ENCODE measurements at regions not wholly inside any gene's neighbourhood (a gene's known extent, or its start where the extent isn't known, plus 50 kb on each side); places are given as distances from the start of the nearest gene placed in this dataset.

GRCh38 chr3:150130404-150131100 lies 159.9 kb upstream of the PFN2 start:
- TF ChIP-seq MAX (IDR thresholded peaks at IDR 0.05; ENCODE audit: low read depth, low read length) (no peak), ZBTB33 (IDR thresholded peaks at IDR 0.05) (no peak), POLR2AphosphoS2 (IDR thresholded peaks at IDR 0.05; ENCODE audit: low read depth, low read length) (no peak), CHD4 (IDR thresholded peaks at IDR 0.05) (no peak), CTCF (IDR thresholded peaks at IDR 0.05 in 2 of 3, conservative IDR thresholded peaks at IDR 0.05 in 1 of 3; ENCODE audit: control insufficient read depth in 2 of 3, extremely low read depth in 1 of 3, insufficient read depth in 1 of 3, low read depth in 3 of 3, low read length in 3 of 3) (no peak)
- TF ChIP-seq, protein P1, sequence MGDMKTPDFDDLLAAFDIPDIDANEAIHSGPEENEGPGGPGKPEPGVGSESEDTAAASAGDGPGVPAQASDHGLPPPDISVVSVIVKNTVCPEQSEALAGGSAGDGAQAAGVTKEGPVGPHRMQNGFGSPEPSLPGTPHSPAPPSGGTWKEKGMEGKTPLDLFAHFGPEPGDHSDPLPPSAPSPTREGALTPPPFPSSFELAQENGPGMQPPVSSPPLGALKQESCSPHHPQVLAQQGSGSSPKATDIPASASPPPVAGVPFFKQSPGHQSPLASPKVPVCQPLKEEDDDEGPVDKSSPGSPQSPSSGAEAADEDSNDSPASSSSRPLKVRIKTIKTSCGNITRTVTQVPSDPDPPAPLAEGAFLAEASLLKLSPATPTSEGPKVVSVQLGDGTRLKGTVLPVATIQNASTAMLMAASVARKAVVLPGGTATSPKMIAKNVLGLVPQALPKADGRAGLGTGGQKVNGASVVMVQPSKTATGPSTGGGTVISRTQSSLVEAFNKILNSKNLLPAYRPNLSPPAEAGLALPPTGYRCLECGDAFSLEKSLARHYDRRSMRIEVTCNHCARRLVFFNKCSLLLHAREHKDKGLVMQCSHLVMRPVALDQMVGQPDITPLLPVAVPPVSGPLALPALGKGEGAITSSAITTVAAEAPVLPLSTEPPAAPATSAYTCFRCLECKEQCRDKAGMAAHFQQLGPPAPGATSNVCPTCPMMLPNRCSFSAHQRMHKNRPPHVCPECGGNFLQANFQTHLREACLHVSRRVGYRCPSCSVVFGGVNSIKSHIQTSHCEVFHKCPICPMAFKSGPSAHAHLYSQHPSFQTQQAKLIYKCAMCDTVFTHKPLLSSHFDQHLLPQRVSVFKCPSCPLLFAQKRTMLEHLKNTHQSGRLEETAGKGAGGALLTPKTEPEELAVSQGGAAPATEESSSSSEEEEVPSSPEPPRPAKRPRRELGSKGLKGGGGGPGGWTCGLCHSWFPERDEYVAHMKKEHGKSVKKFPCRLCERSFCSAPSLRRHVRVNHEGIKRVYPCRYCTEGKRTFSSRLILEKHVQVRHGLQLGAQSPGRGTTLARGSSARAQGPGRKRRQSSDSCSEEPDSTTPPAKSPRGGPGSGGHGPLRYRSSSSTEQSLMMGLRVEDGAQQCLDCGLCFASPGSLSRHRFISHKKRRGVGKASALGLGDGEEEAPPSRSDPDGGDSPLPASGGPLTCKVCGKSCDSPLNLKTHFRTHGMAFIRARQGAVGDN (IDR thresholded peaks at IDR 0.05) = no peak
